ENCODE measurements at regions not wholly inside any gene's neighbourhood (a gene's known extent, or its start where the extent isn't known, plus 50 kb on each side); places are given as distances from the start of the nearest gene placed in this dataset.
"Not testable (repeated sequence)": the region's sequence is repeated elsewhere in the genome, so short reads cannot be mapped to it uniquely, and the experiment has no call there.

GRCh38 chr10:6866757-6867156, 286.7 kb upstream of the PRKCQ start:
- Mint-ChIP-seq H3K27ac (no peak overlapping the region), H3K4me3 (no peak overlapping the region), H3K9me3 (no peaks in the 10 kb centered on the region), H3K27me3 (peaks cover 29% of the 10 kb centered on the region), H3K4me1 (no peaks in the 10 kb centered on the region), H3K36me3 (ENCODE audit: low read depth) (no peaks in the 10 kb centered on the region)
- CTCF ChIA-PET = no interaction called here
- POLR2A ChIA-PET = no interaction called here
- no peak for DNase-seq

- POLR2A ChIA-PET = no interaction called here
- no peaks in the 10 kb centered on the region for H3K36me3 Mint-ChIP-seq (ENCODE audit: low read depth)
- H3K27ac Mint-ChIP-seq = no peak overlapping the region
- H3K27me3 Mint-ChIP-seq = peaks cover 27% of the 10 kb centered on the region
- CTCF ChIA-PET = no interaction called here
- H3K9me3 Mint-ChIP-seq = no peaks in the 10 kb centered on the region
- no peak for DNase-seq
- H3K4me3 Mint-ChIP-seq = no peak overlapping the region
- no peaks in the 10 kb centered on the region for H3K4me1 Mint-ChIP-seq
Measured at GRCh38 chr10:6864142-6864541, 284.1 kb upstream of the PRKCQ start.

GRCh38 chr10:6863381-6863780, 283.3 kb upstream of the PRKCQ start:
- no peak for DNase-seq
- H3K4me3 Mint-ChIP-seq = no peak overlapping the region
- H3K27ac Mint-ChIP-seq = no peak overlapping the region
- H3K9me3 Mint-ChIP-seq = no peaks in the 10 kb centered on the region
- no peaks in the 10 kb centered on the region for H3K4me1 Mint-ChIP-seq
- peaks cover 34% of the 10 kb centered on the region for H3K27me3 Mint-ChIP-seq
- no peaks in the 10 kb centered on the region for H3K36me3 Mint-ChIP-seq (ENCODE audit: low read depth)
- ChIA-PET POLR2A (no interaction called here), CTCF (no interaction called here)

GRCh38 chr10:6850452-6850851, 270.4 kb upstream of the PRKCQ start:
- H3K4me3 Mint-ChIP-seq = no peak overlapping the region
- no peaks in the 10 kb centered on the region for H3K4me1 Mint-ChIP-seq
- no peak for DNase-seq
- no peaks in the 10 kb centered on the region for H3K9me3 Mint-ChIP-seq
- H3K27me3 Mint-ChIP-seq = peaks cover 10% of the 10 kb centered on the region
- H3K36me3 Mint-ChIP-seq (ENCODE audit: low read depth) = no peaks in the 10 kb centered on the region
- ChIA-PET POLR2A (no interaction called here), CTCF (interaction anchor here (0.6 to 0.8 kb wide), 2 partner anchors 19 to 56 kb away, joined by 3 read pairs; no protein-coding TSS in a partner anchor)
- no peak overlapping the region for H3K27ac Mint-ChIP-seq

- CTCF ChIA-PET = interaction anchor here (0.6 to 0.7 kb wide), 2 partner anchors 422 to 499 kb away, joined by 3 to 4 read pairs; no protein-coding TSS in a partner anchor
- H3K4me1 Mint-ChIP-seq = no peaks in the 10 kb centered on the region
- H3K27ac Mint-ChIP-seq = no peak overlapping the region
Measured at GRCh38 chr10:6847561-6847960, 267.5 kb upstream of the PRKCQ start.

DNA sequence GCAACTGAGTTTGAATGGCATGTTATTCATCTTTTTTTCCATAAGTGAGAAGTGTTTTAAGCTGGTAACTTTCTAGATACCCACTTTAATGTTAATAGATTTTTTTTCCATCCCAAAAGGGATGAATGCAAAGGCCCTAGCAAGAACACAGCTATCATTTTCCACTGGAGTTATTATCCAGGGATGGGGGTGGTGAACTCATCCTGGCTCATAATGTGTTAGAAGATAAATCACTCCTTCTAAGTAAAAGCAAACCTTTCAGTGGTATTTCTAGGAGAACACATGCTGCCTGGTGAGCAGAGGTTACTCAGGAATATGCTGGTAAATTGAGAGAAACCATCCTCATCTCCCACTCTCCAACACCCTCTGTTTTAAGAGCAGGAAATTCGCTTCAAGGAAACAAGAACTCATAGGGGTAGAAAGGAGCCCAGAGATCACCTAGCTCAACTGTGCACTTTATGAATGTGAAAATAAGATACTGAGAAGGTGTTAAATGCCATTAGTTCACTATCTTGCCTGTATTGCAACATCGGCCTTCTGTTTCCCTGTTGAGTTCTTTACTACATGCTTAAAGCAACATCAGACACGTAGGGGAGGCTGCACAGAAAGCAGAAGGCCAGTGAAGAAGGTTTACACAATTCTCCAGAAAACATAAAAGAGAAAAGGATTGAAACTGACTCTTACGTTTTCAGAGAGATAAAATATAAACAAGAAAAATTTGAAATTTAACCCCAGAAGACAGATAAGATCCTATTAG, 264.0 kb upstream of the PRKCQ start:
- no peak overlapping the region for H3K27ac Mint-ChIP-seq
- H3K4me1 Mint-ChIP-seq = no peaks in the 10 kb centered on the region
- no peaks in the 10 kb centered on the region for H3K9me3 Mint-ChIP-seq
- DNase-seq = no peak
- peaks cover 18% of the 10 kb centered on the region for H3K27me3 Mint-ChIP-seq
- no peak overlapping the region for H3K4me3 Mint-ChIP-seq
- H3K36me3 Mint-ChIP-seq (ENCODE audit: low read depth) = no peaks in the 10 kb centered on the region
- POLR2A ChIA-PET = no interaction called here
- CTCF ChIA-PET = interaction anchor here (1.2 kb wide), 1 partner anchor 74 kb away, joined by 3 read pairs; no protein-coding TSS in a partner anchor

More at GRCh38 chr10:6847561-6847960, 267.5 kb upstream of the PRKCQ start:
- peaks cover 13% of the 10 kb centered on the region for H3K27me3 Mint-ChIP-seq
- POLR2A ChIA-PET = no interaction called here
- H3K9me3 Mint-ChIP-seq = no peaks in the 10 kb centered on the region
- H3K4me3 Mint-ChIP-seq = no peak overlapping the region
- DNase-seq = no peak
- no peaks in the 10 kb centered on the region for H3K36me3 Mint-ChIP-seq (ENCODE audit: low read depth)

- Mint-ChIP-seq H3K9me3 (no peaks in the 10 kb centered on the region), H3K4me1 (no peaks in the 10 kb centered on the region), H3K27me3 (peaks cover 18% of the 10 kb centered on the region), H3K27ac (no peak overlapping the region), H3K36me3 (ENCODE audit: low read depth) (no peaks in the 10 kb centered on the region), H3K4me3 (no peak overlapping the region)
- DNase-seq = no peak
- ChIA-PET POLR2A (no interaction called here), CTCF (interaction anchor here (1.2 kb wide), 1 partner anchor 75 kb away, joined by 3 read pairs; no protein-coding TSS in a partner anchor)
Measured at GRCh38 chr10:6843481-6843881, 263.4 kb upstream of the PRKCQ start.

GRCh38 chr10:6842722-6843121, 262.6 kb upstream of the PRKCQ start:
- POLR2A ChIA-PET = no interaction called here
- no peak for DNase-seq
- H3K27me3 Mint-ChIP-seq = peaks cover 18% of the 10 kb centered on the region
- no peaks in the 10 kb centered on the region for H3K9me3 Mint-ChIP-seq
- no peaks in the 10 kb centered on the region for H3K36me3 Mint-ChIP-seq (ENCODE audit: low read depth)
- no peak overlapping the region for H3K4me3 Mint-ChIP-seq
- CTCF ChIA-PET = no interaction called here
- H3K27ac Mint-ChIP-seq = no peak overlapping the region
- H3K4me1 Mint-ChIP-seq = no peaks in the 10 kb centered on the region

GRCh38 chr10:6841761-6842160, 261.7 kb upstream of the PRKCQ start:
- peaks cover 14% of the 10 kb centered on the region for H3K27me3 Mint-ChIP-seq
- H3K27ac Mint-ChIP-seq = no peak overlapping the region
- no peaks in the 10 kb centered on the region for H3K9me3 Mint-ChIP-seq
- CTCF ChIA-PET = no interaction called here
- no peaks in the 10 kb centered on the region for H3K4me1 Mint-ChIP-seq
- no peak overlapping the region for H3K4me3 Mint-ChIP-seq
- no peak for DNase-seq
- H3K36me3 Mint-ChIP-seq (ENCODE audit: low read depth) = no peaks in the 10 kb centered on the region
- POLR2A ChIA-PET = no interaction called here

DNA sequence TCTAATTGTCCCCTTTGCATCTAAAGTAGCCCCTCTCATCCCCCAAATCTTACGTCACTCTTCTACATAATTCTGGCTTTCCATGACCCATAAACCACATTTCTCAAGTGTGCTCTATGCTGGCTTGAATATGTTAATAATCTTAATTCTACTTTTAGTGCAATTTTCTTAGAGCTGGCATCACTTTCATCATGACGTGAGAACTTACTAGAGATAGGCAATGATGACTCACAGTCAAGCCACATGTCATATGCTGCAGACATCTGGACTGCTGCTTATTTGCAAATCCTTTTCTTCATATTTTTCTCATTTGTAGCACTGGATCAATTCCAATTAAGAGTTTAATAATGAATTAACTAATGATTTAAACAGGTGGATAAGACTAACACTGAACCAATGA, 260.7 kb upstream of the PRKCQ start:
- no peaks in the 10 kb centered on the region for H3K9me3 Mint-ChIP-seq
- H3K36me3 Mint-ChIP-seq (ENCODE audit: low read depth) = no peaks in the 10 kb centered on the region
- H3K4me3 Mint-ChIP-seq = no peak overlapping the region
- ChIA-PET POLR2A (no interaction called here), CTCF (no interaction called here)
- H3K4me1 Mint-ChIP-seq = no peaks in the 10 kb centered on the region
- no peak for DNase-seq
- H3K27me3 Mint-ChIP-seq = peaks cover 12% of the 10 kb centered on the region
- no peak overlapping the region for H3K27ac Mint-ChIP-seq

DNA sequence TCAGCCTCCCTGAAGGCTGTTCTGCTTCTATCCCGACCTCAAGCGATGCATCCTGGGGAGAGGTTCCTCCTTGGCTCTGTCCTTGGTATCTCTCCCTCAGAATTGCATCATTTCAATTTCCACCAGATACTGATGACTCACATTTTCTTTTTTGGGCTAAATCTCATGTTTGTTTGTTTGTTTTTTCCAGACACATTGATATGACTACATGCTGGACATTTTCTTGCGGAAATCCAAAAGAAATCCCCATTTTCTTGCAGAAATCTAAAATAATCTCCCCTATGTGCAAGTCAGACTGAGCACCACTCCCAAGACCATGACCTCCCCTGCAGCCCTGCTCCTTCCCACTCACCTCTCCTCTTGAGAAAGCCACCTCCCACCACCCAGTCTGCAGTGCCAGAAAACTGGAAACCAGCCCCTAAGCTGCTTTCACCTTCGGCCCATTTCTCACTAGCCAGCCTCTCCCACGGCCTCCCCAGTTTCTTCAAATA, 260.2 kb upstream of the PRKCQ start:
- no peaks in the 10 kb centered on the region for H3K4me1 Mint-ChIP-seq
- H3K4me3 Mint-ChIP-seq = no peak overlapping the region
- no peaks in the 10 kb centered on the region for H3K9me3 Mint-ChIP-seq
- peaks cover 10% of the 10 kb centered on the region for H3K27me3 Mint-ChIP-seq
- ChIA-PET POLR2A (no interaction called here), CTCF (no interaction called here)
- DNase-seq = no peak
- no peak overlapping the region for H3K27ac Mint-ChIP-seq
- H3K36me3 Mint-ChIP-seq (ENCODE audit: low read depth) = no peaks in the 10 kb centered on the region

DNA sequence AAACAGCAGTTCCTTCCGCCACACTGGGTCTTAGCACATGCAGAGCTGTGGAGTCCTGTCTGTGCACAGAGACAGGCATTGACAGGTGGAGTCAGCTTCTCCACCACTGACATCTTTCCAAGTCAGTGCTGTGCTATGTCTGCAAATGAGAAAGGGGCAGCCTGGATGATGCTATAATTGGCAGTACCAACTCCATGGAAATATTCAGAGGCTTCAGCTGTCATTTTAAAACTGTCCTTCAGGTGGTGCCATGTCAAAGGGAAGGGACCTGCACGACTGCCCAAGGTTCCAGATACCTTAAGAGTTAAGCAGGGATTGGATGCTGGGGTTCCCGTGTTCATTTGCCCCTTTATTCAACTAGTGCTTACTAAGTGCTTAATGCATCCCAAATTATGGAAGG, 258.0 kb upstream of the PRKCQ start:
- Mint-ChIP-seq H3K27ac (no peak overlapping the region), H3K27me3 (peaks cover 6% of the 10 kb centered on the region), H3K4me3 (no peak overlapping the region), H3K36me3 (ENCODE audit: low read depth) (no peaks in the 10 kb centered on the region), H3K9me3 (no peaks in the 10 kb centered on the region), H3K4me1 (no peaks in the 10 kb centered on the region)
- ChIA-PET CTCF (interaction anchor here (0.6 to 0.8 kb wide), 2 partner anchors 579 to 999 kb away, joined by 3 read pairs; no protein-coding TSS in a partner anchor), POLR2A (no interaction called here)
- DNase-seq = peak; percentile 19

- no peak overlapping the region for H3K27ac Mint-ChIP-seq
- no peak for DNase-seq
- ChIA-PET POLR2A (no interaction called here), CTCF (no interaction called here)
- H3K4me3 Mint-ChIP-seq = no peak overlapping the region
- no peaks in the 10 kb centered on the region for H3K36me3 Mint-ChIP-seq (ENCODE audit: low read depth)
- H3K27me3 Mint-ChIP-seq = peaks cover 6% of the 10 kb centered on the region
- H3K4me1 Mint-ChIP-seq = no peaks in the 10 kb centered on the region
- no peaks in the 10 kb centered on the region for H3K9me3 Mint-ChIP-seq
Measured at GRCh38 chr10:6833458-6834011, 253.5 kb upstream of the PRKCQ start.

DNA sequence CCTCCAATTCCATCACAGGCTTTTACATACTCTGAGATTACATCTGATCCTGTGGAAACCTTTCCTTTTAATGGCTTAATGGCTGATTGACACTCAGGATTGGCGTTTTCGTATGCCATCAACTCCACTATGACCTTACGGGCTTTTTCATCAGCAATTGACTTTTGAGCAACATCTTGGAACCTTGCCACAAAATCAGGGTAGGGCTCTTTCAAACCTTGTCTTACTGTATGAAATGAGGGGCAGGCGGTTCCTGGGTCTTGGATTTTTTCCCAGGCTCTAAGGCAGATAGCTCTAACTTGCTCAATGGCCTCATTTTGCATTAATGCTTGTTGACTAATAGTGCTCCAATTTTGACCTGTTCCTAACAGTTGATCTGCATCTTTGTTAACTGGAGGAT, 250.9 kb upstream of the PRKCQ start:
- H3K27ac Mint-ChIP-seq; H3K4me3 Mint-ChIP-seq; H3K27me3 Mint-ChIP-seq; DNase-seq; H3K9me3 Mint-ChIP-seq; POLR2A ChIA-PET; H3K36me3 Mint-ChIP-seq (ENCODE audit: low read depth); CTCF ChIA-PET; H3K4me1 Mint-ChIP-seq: not testable (repeated sequence)
